DOHH2 (cell line): ENCODE measurements at regions not wholly inside any gene's neighbourhood (a gene's known extent, or its start where the extent isn't known, plus 50 kb on each side); places are given as distances from the start of the nearest gene placed in this dataset.
"Not testable (repeated sequence)": the region's sequence is repeated elsewhere in the genome, so short reads cannot be mapped to it uniquely, and the experiment has no call there.

ENCODE experiments used
- EZH2phosphoT487 ChIP-seq: fragments of 200-600 bp; sonication (generic); IDR thresholded peaks from 2 replicates; pipeline ENCODE4 v1.6.1; 2017; ENCODE audit warnings: borderline replicate concordance, mild to moderate bottlenecking, antibody characterized with exemption, low read length, moderate library complexity, mixed read lengths
- TF ChIP-seq, protein P1 (sequence below): fragments of 200-600 bp; sonication (generic); IDR thresholded peaks from one replicate; pipeline ENCODE4 v1.5.1; 2014; ENCODE audit warnings: antibody characterized with exemption, mild to moderate bottlenecking, low read depth, low read length; ENCODE audit not compliant: poor library complexity, severe bottlenecking

GRCh38 chr6:112937690-112938089 lies 590.6 kb downstream of the RFPL4B start:
- TF ChIP-seq, protein P1, sequence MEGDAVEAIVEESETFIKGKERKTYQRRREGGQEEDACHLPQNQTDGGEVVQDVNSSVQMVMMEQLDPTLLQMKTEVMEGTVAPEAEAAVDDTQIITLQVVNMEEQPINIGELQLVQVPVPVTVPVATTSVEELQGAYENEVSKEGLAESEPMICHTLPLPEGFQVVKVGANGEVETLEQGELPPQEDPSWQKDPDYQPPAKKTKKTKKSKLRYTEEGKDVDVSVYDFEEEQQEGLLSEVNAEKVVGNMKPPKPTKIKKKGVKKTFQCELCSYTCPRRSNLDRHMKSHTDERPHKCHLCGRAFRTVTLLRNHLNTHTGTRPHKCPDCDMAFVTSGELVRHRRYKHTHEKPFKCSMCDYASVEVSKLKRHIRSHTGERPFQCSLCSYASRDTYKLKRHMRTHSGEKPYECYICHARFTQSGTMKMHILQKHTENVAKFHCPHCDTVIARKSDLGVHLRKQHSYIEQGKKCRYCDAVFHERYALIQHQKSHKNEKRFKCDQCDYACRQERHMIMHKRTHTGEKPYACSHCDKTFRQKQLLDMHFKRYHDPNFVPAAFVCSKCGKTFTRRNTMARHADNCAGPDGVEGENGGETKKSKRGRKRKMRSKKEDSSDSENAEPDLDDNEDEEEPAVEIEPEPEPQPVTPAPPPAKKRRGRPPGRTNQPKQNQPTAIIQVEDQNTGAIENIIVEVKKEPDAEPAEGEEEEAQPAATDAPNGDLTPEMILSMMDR = not testable (repeated sequence)
- TF ChIP-seq EZH2phosphoT487 = not testable (repeated sequence)
